ENCODE measurements at regions not wholly inside any gene's neighbourhood (a gene's known extent, or its start where the extent isn't known, plus 50 kb on each side); places are given as distances from the start of the nearest gene placed in this dataset.
"Not testable (repeated sequence)": the region's sequence is repeated elsewhere in the genome, so short reads cannot be mapped to it uniquely, and the experiment has no call there.

GRCh38 chr5:57394421-57395210 lies 88.0 kb downstream of the ACTBL2 start:
- DNase-seq, result no peak

DNA sequence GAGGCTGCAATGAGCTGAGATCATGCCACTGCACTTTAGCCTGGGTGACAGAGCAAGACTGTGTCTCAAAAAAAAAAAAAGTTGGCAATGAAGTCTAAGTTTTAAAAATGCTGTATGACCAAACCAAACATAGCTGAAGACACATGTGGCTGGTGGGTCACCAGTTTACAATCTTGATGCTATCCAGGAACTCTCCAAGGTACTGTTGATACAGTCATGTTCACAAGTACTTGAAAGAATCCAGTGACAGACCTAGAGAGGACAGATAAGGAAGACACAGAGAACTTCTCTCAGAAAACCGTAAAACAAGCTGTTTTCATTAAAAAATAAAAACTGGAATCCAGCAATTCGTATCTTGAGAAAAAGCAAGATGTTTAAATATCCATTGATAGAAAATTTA lies 95.7 kb downstream of the ACTBL2 start:
- no peak for DNase-seq

DNA sequence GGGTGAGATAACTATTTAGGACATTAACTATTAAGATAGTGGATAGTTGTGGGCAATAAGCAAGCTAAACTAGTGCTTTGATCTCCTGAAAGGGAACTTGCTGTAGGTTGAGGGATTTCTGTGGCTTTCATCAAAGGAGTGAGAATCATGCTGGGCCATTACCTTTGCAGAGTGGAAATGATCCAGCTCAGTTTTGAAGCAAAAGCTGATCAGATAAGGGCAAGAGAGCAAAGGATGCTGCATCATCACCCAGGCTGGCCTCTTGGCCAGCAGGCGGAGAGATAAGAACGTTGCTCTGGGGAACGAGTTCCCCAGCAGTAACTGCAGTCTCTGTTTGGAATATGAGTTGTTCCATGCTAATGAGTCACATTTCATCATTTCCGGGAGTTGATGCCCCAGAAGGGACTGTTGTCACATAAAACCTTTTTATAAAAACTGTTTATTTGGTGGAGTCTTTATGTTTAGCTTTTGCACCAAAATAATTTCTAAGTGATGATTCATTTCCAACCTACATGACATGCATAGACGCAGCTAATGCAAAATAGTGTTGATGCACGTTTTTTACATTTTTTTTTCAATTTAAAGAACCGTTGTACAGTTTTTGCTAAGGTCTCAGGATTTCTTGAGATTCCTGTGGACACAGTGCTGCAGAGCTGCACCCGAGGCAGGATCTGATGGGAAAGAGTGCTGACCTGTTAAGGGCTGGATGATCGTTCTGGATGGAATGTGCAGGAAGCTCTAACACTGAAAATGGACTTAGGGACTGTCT lies 99.3 kb downstream of the ACTBL2 start:
- no peak for DNase-seq

DNA sequence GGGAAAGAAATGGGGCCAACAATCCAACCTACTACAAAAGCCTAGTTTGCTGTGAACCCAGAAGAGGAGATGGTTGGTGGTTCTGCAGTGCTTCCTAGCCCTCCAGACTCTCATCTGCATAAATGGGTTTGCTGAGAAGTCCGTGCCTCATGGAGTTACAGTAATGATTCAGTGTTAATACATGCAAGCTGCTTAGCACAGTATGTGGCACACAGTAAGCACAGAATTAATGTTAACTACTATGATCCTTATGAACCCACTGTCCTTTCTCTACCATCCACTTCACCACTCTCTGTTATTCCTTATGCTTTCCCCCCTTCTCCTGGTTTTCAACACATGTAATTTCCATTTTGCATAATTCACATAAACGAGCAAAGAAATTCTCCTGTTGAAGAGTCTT lies 100.0 kb downstream of the ACTBL2 start:
- DNase-seq, result no peak

- no peak for DNase-seq
These were observed 112.2 kb downstream of the ACTBL2 start for GRCh38 chr5:57370376-57370775.

- no peak for DNase-seq
These were observed 114.6 kb downstream of the ACTBL2 start for GRCh38 chr5:57368010-57368409.

GRCh38 chr5:57366744-57367143 lies 115.9 kb downstream of the ACTBL2 start:
- no peak for DNase-seq

DNA sequence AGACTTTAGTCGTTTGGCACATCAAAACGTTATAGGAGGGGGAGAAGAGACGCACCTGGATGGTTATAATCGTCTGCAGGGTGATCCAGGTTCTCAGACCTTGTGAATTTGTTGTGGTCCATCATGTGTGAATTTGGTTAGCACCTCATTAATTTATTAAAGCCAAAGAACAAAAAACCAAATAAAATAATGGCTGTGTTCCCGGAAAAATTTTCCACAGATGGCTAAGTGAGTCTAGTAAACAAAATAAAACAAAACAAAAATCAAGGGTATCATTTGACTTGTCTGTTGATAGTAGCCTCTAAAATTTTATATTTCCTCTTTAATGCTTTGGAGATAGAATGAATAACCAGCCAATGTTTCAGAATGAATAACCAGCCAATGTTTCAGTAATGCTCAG lies 119.7 kb downstream of the ACTBL2 start:
- DNase-seq, result no peak

DNA sequence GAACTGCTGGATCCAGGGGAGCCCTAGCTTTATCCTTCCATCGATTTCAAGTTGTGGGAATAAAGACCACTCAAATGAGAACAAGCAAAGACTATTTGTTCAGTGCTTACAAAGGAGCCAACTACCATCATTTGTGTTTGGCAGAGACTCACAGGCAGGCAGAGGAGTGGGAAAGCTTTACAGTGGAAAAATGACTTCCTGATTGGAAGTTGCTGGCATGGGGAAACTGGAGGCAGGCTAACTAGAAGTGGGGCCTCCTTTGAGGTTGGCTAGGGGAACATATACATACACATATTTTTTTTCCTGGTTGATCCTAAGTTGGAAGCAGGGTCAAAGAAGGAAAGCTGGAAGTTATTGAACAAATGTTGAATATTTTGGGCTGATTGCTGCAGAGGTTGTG lies 121.7 kb downstream of the ACTBL2 start:
- DNase-seq, result no peak

- DNase-seq, result no peak
These were observed 123.6 kb downstream of the ACTBL2 start for GRCh38 chr5:57358796-57359592.

DNA sequence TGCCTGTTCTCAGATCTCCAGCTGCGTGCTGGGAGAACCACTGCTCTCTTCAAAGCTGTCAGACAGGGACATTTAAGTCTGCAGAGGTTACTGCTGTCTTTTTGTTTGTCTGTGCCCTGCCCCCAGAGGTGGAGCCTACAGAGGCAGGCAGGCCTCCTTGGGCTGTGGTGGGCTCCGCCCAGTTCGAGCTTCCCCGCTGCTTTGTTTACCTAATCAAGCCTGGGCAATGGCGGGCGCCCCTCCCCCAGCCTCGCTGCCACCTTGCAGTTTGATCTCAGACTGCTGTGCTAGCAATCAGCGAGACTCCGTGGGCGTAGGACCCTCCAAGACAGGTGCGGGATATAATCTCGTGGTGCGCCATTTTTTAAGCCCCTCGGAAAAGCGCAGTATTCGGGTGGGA lies 125.8 kb downstream of the ACTBL2 start:
- not testable (repeated sequence) for DNase-seq

DNA sequence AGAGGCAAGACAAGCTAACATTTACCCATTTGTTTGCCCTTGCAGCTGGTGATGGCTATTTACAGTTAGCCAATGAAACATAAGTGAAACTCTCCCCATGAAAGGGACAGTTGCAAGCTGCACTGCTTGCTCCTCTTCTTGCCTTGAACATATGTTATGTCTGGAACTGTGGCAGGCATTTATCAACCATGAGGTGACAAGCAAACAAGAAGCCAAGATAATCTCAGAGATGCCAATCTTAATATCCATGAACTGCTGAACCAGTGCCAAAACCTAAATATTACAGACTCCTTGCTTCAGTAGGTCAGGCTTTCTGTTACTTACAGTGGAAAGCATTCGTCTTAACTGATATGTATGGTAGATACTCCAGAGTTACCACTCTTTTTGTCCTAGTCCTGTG lies 133.4 kb downstream of the ACTBL2 start:
- DNase-seq, result peak; percentile 68

DNA sequence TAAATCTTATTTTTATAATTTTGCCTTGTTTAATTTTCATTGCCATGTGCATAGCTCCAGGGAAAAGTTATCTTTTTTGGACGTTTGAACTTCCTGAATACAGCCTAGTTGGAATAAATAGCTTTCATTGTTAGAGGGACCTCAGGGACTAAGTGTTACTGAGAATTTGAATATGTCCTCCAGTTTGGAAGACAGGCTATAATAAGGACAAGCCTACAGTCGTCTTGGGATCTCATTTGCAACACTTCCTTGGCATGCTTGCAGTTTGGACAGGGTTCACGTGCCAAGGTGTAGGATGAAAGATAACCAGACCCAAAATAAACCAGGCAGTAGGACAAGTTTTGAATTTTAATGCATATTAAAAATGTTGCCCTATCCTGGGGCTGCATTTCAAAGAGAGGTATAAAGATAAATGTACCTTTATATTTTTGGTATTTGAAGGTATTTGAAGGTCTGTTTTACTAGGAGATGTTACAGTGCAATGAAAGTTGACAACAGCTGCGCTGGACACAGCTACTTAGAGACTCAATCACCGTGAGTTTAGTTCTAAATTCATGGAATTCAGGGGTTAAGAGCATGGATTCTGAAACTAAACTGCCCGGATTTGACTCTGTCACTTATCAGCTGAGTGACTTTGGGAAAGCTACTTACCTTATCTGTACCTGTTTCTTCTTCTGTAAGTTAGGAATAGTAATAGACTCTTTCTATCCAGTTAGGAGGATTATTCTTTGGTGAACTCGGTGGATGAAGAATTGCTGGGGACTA lies 134.1 kb downstream of the ACTBL2 start:
- DNase-seq, result peak; percentile 68

DNA sequence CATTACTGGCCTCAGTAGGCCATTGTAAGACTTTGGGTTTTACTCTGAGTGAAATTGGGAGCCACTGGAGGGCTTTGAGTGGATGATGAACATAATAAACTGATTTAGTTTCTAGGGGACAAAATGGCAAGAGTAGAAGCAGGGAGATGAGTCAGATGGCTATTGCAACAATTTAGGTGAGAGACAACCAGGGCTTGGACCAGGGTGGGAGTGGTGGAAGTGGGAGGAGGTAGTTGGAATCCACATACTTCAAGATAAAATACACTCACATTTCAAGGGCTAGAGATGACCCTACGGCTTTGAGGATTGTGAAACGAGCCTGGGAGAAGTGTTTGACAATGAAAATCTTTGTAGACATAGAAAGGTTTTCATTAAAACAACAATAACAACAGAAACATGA lies 136.3 kb downstream of the ACTBL2 start:
- no peak for DNase-seq

GRCh38 chr5:57341380-57341979 lies 141.1 kb downstream of the ACTBL2 start:
- no peak for DNase-seq

DNA sequence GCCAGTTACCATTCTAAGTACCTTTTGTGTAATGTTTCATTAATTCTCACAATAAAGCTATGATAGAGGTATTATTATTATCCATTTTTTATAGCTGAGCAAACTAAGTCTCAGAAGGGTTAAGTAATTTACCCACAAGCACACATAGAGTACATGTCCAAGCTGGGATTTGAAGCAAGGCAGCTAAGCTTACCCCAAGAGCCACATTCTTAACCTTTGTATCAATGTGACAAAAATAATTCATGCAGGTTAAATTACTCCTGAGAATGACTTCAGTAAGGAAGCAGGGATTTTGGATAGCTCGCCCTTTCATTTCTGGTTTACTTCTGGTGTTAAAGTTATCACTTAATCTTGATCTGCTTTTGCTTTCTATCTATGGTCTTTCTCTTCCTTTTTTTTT lies 141.9 kb downstream of the ACTBL2 start:
- no peak for DNase-seq

- no peak for DNase-seq
These were observed 143.1 kb downstream of the ACTBL2 start for GRCh38 chr5:57339521-57339920.

- no peak for DNase-seq
These were observed 143.7 kb downstream of the ACTBL2 start for GRCh38 chr5:57338868-57339340.

DNA sequence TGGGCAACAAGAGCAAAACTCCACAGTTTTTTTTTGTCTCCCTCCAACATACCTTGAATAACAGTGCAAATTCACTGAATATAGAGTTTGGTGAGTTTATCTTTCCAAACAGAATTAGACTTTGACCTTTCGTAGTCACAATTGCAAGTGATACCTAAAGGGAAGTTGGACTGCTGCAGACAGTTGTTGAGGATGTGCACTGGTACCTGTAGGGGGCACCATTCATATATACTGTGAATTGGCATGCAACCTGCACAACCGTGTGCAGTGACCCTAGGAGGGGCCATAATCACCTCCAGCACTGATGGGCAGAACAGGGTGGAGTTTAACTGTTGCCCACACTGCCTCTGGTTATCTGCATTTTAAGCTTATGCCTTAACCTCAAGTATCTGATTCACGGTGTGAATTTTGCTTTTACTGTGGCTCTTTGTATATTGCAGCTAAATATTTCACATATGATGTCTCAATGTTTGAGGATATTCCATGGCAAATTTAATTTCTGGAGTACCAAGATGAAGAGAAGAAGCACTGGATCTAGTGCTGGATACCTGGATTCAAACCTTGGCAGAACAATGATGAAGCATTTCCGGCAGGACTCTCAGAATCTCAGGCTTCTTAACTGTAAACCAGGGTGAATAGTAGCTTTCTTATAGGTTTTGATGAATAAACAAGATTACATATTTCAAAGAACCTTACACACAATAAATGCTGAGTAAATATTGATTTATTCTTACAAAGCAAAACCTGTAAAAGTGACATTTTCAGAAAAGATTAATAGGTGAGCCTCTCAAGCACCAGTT lies 144.3 kb downstream of the ACTBL2 start:
- peak; percentile 53 for DNase-seq

DNA sequence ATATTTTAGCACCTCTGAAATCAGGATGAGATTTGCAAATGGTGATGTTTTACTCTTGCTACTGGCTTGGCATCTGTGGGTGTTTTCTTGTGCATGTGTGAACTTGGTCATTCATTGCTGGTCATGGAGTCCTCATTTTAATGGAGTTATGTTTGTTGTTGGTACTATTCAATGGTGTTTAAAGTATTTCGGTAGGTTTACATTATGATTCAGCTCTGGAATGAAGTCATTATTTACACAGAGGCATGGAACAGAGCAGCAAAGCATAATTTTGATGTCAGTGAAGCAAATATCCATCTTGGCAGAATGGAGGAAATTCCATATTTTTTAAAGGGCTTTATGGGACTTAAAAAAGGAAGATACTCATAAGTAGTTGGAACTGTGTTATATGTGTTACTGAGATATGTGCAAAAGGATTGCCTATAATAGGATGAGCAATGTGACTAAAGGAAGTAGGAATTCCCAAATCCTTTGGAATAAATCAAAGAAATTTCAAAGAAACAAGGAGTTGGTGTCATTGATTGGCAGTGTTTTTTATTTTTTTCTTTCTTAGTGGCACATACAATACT lies 147.4 kb downstream of the ACTBL2 start:
- no peak for DNase-seq

DNA sequence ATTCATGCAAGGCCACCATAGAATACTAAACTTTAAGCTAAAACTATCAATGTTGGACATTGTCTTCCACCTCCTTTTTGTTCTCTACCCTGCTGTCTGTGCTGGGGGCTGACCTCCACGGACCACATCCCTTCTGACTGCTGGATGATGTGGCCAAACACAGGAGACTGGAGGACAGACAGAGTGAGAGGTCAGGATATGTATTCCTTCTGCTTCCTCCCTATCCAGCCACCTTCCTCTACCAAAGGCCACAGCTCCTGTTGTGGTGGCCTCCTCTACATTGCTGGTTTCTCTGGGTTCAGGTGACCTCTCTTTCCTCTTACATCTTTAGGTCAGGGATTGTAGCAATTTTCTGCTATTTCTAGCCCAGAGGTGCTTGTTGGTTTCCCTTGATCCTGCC lies 148.1 kb downstream of the ACTBL2 start:
- DNase-seq, result no peak

Data from NCI-H82 (cell line).